Natural killer cell (primary cell): ENCODE measurements at regions not wholly inside any gene's neighbourhood (a gene's known extent, or its start where the extent isn't known, plus 50 kb on each side); places are given as distances from the start of the nearest gene placed in this dataset.

Source experiments
- ATAC-seq, 3 donors: fragments of 150-1000 bp in 2 of 3; fragments of 200-7000 bp in 1 of 3; cut with Tn5 transposase; 1 replicate in 1 of 3; 2 replicates in 2 of 3; pipeline ENCODE4 v1.10.0; 2021; ENCODE audit warnings: mild to moderate bottlenecking in 2 of 3, moderate library complexity in 2 of 3
- DNase-seq, 2 donors: peaks; one replicate each; pipeline versions ENCODE4 v3.0.0 to v3.0.0-alpha.2; 2013 to 2021; ENCODE audit warnings: mixed read lengths in 1 of 2
- H3K27ac ChIP-seq: one replicate; pipeline ENCODE4 v1.5.1; 2013; ENCODE audit warnings: mild to moderate bottlenecking, low read length
- H3K27me3 ChIP-seq: one replicate; pipeline ENCODE4 v1.6.1; 2013; ENCODE audit warnings: low read length; ENCODE audit not compliant: control insufficient read depth, insufficient read depth
- H3K36me3 ChIP-seq: one replicate; pipeline ENCODE4 v1.6.1; 2013; ENCODE audit warnings: low read length; ENCODE audit not compliant: control insufficient read depth, insufficient read depth
- H3K4me1 ChIP-seq: one replicate; pipeline ENCODE4 v1.6.1; 2013; ENCODE audit warnings: low read length; ENCODE audit not compliant: control insufficient read depth, insufficient read depth
- H3K4me3 ChIP-seq: one replicate; pipeline ENCODE4 v1.5.1; 2013; ENCODE audit warnings: low read length
- H3K9me3 ChIP-seq: one replicate; pipeline ENCODE4 v1.6.1; 2013; ENCODE audit warnings: low read length; ENCODE audit not compliant: control insufficient read depth, insufficient read depth
- H3K27ac Mint-ChIP-seq, 2 donors: one replicate each; pipeline ENCODE4 v1.8.0; 2022; ENCODE audit warnings: mild to moderate bottlenecking in 2 of 2, mixed read lengths in 2 of 2, moderate library complexity in 1 of 2
- H3K27me3 Mint-ChIP-seq, 2 donors: one replicate each; pipeline ENCODE4 v1.8.0; 2022; ENCODE audit warnings: low read depth in 2 of 2, mixed read lengths in 2 of 2
- H3K36me3 Mint-ChIP-seq: one replicate; pipeline ENCODE4 v1.8.0; 2022; ENCODE audit warnings: mixed read lengths
- H3K4me1 Mint-ChIP-seq, 2 donors: one replicate each; pipeline ENCODE4 v1.8.0; 2022; ENCODE audit warnings: mixed read lengths in 2 of 2
- H3K4me3 Mint-ChIP-seq: one replicate; pipeline ENCODE4 v1.8.0; 2022; ENCODE audit warnings: mild to moderate bottlenecking, moderate library complexity, mixed read lengths
- H3K9me3 Mint-ChIP-seq, 2 donors: one replicate each; pipeline ENCODE4 v1.8.0; 2022; ENCODE audit warnings: mixed read lengths in 2 of 2
- CTCF ChIP-seq: fragments of 200-600 bp; IDR thresholded peaks from one replicate; pipeline ENCODE4 v1.8.0; 2022; ENCODE audit warnings: antibody characterized with exemption
- WGBS: methylation state at CpG from one replicate; pipeline ENCODE4 v1.1.7; 2013; ENCODE audit warnings: missing lambda C conversion rate; ENCODE audit not compliant: insufficient coverage; 5-methylcytosine and 5-hydroxymethylcytosine counted together
- intact Hi-C: fragments of 100-400 bp; cut with micrococcal nuclease; formaldehyde crosslinking; loops from one replicate; pipeline ENCODE4 v1.14.2; 2022

- Histone ChIP-seq H3K27ac (no peak overlapping the region), H3K4me1 (no peaks in the 10 kb centered on the region), H3K27me3 (no peaks in the 10 kb centered on the region), H3K4me3 (no peak overlapping the region), H3K9me3 (peaks cover 5% of the 10 kb centered on the region), H3K36me3 (no peaks in the 10 kb centered on the region)
- intact Hi-C loops, result no loop called here
- Mint-ChIP-seq H3K27me3 (no peaks in the 10 kb centered on the region), H3K4me3 (no peak overlapping the region), H3K36me3 (peaks cover 21% of the 10 kb centered on the region), H3K27ac (no peak overlapping the region), H3K4me1 (no peaks in the 10 kb centered on the region), H3K9me3 (peaks cover 8 to 10% of the 10 kb centered on the region in 2 donors)
- no CpG with 5 or more reads among the region's 1 CpG for WGBS
- ATAC-seq, result no peak
- TF ChIP-seq CTCF, result no peak
- DNase-seq, result no peak
Measured at GRCh38 chr19:27833031-27833430, 1379.9 kb downstream of the UQCRFS1 start.

GRCh38 chr19:27828829-27829228 lies 1384.1 kb downstream of the UQCRFS1 start:
- ATAC-seq (no peak), DNase-seq (no peak)
- Mint-ChIP-seq H3K9me3 (peaks cover 2 to 3% of the 10 kb centered on the region in 2 donors), H3K27me3 (no peaks in the 10 kb centered on the region), H3K4me3 (no peak overlapping the region), H3K27ac (no peak overlapping the region), H3K36me3 (peaks cover 14% of the 10 kb centered on the region), H3K4me1 (no peaks in the 10 kb centered on the region)
- H3K36me3 ChIP-seq, result no peaks in the 10 kb centered on the region
- WGBS, result 45% methylated on average over 3 of the region's 3 CpGs
- H3K27ac ChIP-seq, result no peak overlapping the region
- no peak overlapping the region for H3K4me3 ChIP-seq
- intact Hi-C loops, result no loop called here
- H3K9me3 ChIP-seq, result peaks cover 7% of the 10 kb centered on the region
- H3K4me1 ChIP-seq, result no peaks in the 10 kb centered on the region
- TF ChIP-seq CTCF, result no peak
- H3K27me3 ChIP-seq, result no peaks in the 10 kb centered on the region

DNA sequence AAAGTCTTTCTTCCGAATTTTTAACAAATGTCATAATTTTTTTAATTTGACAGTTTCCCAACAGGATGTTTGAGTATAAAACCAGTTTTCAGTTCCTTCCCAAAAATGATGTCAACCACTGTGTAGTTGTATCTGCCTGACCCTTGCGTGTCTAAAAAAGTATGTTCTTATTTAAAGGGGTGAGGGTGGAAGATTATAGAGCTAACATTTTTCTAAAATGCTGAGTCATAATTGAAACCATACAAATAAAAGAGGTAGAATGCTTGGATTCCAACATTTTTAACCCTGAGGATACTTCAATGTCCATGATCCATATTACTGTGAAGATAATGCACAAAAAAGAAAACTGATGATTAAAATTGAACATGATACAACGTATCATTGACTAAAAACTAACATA lies 1388.8 kb downstream of the UQCRFS1 start:
- DNase-seq (no peak), ATAC-seq (no peak)
- peaks cover 11% of the 10 kb centered on the region for H3K36me3 Mint-ChIP-seq
- intact Hi-C loops, result no loop called here
- WGBS, result 94% methylated on average over 2 of the region's 3 CpGs
- H3K4me1 ChIP-seq, result no peaks in the 10 kb centered on the region
- no peak overlapping the region for H3K27ac Mint-ChIP-seq
- H3K27ac ChIP-seq, result no peak overlapping the region
- H3K9me3 ChIP-seq, result peaks cover 5% of the 10 kb centered on the region
- no peaks in the 10 kb centered on the region for H3K27me3 Mint-ChIP-seq
- H3K4me3 ChIP-seq, result no peak overlapping the region
- no peaks in the 10 kb centered on the region for H3K36me3 ChIP-seq
- H3K9me3 Mint-ChIP-seq, result peaks cover 3 to 7% of the 10 kb centered on the region in 2 donors
- no peak for TF ChIP-seq CTCF
- no peaks in the 10 kb centered on the region for H3K4me1 Mint-ChIP-seq
- no peak overlapping the region for H3K4me3 Mint-ChIP-seq
- no peaks in the 10 kb centered on the region for H3K27me3 ChIP-seq

GRCh38 chr19:27822336-27822735 lies 1390.6 kb downstream of the UQCRFS1 start:
- Histone ChIP-seq H3K4me1 (no peaks in the 10 kb centered on the region), H3K27me3 (no peaks in the 10 kb centered on the region), H3K4me3 (no peak overlapping the region), H3K27ac (no peak overlapping the region), H3K9me3 (peaks cover under 1% of the 10 kb centered on the region), H3K36me3 (no peaks in the 10 kb centered on the region)
- no peak for TF ChIP-seq CTCF
- DNase-seq (no peak), ATAC-seq (no peak)
- Mint-ChIP-seq H3K4me3 (no peak overlapping the region), H3K36me3 (peaks cover 18% of the 10 kb centered on the region), H3K27ac (no peak overlapping the region), H3K9me3 (peaks cover 4% of the 10 kb centered on the region in 2 donors), H3K4me1 (no peaks in the 10 kb centered on the region), H3K27me3 (no peaks in the 10 kb centered on the region)
- 88% methylated on average over 1 of the region's 2 CpGs for WGBS
- intact Hi-C loops, result no loop called here
